HuH-7.5 (cell line): ENCODE measurements at regions not wholly inside any gene's neighbourhood (a gene's known extent, or its start where the extent isn't known, plus 50 kb on each side); places are given as distances from the start of the nearest gene placed in this dataset.
"Not testable (repeated sequence)": the region's sequence is repeated elsewhere in the genome, so short reads cannot be mapped to it uniquely, and the experiment has no call there.

Experiments
- DNase-seq: peaks from one replicate; pipeline ENCODE4 v3.0.0; 2011; ENCODE audit warnings: low spot score

DNA sequence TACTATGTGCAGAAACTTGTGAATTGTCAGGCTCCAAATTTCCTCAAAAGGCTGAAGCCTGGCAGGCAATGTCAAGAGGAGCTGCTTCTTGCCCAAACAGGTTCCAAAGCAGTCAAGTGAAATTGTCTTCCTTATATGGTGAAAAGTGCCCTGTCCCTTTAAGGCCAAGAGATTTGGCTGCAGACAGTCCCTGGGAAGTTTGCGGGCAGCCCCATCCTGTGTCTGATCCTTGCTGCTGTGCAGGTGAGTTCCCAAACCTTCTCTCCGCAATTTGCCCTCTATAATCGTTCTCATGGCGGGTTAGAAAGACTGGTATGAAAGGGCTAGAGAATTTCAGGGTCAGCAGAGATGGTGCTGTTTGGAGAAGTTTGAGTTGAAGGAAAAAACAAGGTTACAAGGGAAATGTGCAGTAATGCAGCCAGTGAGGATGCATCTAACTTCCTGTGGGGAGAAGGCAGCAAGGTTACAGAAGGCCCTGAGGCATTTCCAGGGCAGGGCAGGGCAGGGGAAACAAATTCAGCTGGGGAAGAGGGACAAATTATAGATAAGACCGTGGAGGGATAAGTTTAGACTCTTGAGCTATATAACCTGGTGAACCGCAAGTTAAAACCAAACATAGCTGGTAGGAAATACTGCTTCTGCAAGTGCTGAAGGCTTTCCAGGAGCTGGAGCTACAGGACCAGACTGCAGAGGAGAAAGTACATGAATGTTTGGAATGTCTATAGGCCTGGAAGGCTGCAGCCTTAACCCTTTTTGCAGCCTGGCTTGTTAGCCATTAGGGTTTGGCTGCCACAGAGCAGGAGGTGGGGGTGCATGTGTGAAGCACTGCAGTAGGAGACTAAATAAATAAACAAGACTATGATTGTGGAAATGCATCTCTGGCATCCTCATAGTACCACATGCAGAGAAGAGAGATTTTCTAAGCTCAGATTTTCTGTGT lies 256.2 kb upstream of the IL12A start:
- no peak for DNase-seq

DNA sequence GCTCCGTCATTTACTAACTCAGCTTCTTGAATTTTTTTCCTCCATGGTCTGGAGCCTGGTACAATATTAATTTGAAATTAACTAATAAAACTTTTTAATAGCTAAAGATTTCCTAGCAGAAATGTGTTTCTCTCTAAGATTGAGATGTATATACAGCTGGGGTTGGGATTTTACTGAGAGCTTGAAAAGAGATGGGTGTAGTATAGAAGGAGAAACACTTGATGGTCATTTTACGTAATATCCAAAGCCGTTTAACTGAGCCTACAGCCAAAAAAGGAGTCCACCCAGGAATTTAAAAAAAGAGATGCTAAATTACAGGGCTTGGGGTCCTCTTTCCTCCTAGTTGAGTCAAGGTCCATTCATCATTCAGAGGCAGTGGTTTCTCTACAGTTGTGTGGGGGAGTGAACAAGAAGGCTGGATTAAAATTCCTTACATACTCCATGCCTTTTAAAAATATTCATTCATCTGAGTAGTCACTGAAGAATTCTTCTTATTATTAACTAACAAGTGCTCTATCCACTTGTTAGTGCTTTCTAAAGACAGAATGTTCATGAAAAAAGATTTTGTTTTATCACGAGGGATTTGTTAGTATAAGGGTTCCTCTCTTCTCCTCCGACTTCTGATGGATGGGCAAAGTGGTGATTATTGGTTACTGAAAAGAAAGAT lies 255.3 kb upstream of the IL12A start:
- DNase-seq = no peak

GRCh38 chr3:159734681-159735080 lies 254.0 kb upstream of the IL12A start:
- no peak for DNase-seq

DNA sequence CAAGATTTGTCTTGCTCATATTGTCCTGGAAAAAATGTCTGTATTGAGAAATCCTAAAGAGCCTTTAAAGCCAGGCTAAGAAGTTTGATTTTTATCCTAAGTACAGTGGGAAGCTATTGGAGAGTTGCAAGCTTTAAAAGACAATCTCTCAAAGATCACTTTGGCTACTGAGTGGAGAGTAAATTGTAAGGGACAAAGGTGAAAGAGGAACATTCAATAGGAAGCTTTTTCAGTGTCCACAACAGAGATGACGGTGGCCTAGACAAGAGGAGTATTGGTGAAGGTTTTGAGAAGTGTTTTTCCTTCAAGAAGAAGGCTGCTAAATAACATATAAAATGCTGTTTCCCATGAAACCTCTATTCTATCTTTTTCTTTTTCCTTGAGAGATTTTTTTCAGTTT lies 249.5 kb upstream of the IL12A start:
- no peak for DNase-seq

- no peak for DNase-seq
Measured at GRCh38 chr3:159739969-159740368, 248.7 kb upstream of the IL12A start.

DNA sequence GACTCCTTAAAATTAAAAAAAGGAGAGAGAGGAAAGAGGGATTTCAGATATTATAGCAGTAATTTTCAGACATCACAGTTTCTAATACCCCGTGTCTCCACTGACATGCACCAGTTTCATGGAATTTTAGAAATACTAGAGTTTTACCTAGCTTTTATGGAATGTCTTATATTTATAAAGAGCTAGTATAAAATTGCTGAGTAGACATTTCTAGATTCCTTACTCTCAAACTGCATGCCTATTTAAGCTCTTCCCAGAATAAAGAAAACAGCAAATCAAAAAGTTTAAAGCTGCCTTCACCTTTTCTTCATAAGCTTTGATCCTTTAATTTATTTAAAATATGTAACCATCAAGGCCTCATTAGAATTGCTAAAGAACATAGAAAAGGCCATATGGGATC lies 247.4 kb upstream of the IL12A start:
- no peak for DNase-seq

DNA sequence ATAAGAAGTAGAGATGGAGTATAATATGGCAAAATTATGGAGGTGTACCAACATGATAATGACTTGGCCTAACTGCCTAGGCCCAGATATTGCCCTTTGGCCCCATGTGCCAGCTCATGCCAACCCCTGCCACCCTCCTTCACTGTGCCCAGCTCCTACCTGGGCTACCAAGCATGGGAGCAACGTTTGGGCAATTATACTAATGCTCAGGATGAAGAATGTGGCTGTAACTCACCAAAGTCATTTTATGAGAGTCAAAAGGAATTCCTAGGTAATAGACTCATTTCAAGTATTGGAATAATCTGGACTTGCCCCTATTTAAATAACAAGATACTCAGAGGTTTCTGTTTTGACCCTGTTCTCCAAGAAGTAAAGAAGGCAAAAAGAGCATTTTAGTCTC lies 240.2 kb upstream of the IL12A start:
- DNase-seq = no peak

- no peak for DNase-seq
Measured at GRCh38 chr3:159749406-159749805, 239.2 kb upstream of the IL12A start.

GRCh38 chr3:159751146-159751545 lies 237.5 kb upstream of the IL12A start:
- DNase-seq = no peak

- DNase-seq = no peak
Measured at GRCh38 chr3:159751752-159752151, 236.9 kb upstream of the IL12A start.

DNA sequence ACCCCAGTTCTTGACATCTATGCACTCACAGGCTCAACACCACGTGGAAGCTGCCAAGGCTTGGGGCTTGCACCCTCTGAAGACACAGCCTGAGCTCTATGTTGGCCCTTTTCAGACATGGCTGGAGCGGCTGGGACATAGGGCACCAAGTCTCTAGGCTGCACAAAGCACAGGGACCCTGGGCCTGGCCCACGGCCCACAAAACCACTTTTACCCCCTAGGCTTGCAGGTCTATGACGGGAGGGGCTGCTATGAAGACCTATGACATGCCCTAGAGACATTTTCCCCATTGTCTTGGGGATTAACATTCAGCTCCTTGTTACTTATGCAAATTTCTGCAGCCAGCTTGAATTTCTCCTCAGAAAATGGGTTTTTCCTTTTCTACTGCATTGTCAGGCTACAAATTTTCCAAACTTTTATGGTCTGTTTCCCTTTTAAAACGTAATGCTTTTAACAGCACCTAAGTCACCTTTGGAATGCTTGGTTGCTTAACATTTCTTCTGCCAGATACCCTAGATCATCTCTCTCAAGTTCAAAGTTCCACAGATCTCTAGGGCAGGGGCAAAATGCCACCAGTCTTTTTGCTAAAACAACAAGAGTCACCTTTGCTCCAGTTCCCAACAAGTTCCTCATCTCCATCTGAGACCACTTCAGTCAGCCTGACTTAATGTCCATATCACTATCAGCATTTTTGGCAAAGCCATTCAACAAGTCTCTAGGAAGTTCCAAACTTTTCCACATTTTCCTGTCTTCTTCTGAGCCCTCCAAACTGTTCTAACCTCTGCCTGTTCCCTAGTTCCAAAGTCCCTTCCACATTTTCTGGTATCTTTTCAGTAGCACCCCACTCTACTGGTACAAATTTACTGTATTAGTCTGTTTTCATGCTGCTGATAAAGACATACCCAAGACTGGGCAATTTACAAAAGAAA lies 232.1 kb upstream of the IL12A start:
- not testable (repeated sequence) for DNase-seq

DNA sequence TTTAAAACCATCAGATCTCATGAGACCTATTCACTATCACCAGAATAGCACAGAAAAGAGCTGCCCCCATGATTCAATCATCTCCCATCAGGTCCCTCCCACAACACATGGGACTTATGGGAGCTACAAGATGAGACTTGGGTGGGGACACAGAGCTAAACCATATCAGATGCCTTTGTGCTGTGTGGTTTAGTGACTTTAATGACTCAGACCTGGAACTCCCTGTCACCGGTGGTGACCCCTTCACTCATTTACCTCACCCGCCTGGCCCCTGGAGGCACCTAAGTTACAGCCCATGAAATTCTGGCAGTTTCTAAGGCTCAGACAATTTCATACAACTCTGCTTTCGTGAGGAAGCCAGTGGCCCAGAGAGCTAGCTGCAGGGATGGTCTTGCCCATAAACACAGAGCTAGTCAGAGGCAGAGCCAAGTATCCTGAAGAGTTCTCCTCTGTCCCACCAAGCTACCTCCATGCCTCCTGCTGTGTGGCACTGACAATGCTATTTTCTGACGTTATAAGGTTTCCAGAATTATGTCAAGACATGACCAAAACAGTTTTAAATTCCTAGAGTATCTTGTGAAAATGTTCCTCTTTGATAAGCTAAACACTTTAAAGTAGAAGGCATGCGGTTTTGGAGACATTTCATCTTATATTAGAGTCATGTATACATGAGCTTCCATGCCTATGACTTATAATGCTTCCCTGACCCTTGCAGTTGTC lies 231.1 kb upstream of the IL12A start:
- no peak for DNase-seq

DNA sequence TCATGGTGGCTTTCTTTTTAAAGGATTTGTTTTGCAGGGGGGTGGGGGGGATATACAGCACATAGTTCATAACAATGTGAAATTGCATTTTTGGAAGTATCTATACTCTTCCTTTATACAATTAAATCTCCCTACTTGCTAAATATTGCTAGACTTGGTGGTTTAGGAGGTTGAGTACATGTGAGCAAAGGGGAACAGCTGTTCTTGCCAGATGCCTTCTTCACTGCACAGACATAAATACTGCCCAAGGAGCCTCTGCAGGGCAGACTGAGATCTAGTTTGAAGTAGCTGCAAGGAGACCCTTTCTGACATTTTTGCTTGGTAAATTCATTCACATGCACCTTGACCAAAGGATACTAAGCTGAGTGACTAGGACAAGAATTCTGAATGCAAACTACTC lies 228.6 kb upstream of the IL12A start:
- DNase-seq = no peak

DNA sequence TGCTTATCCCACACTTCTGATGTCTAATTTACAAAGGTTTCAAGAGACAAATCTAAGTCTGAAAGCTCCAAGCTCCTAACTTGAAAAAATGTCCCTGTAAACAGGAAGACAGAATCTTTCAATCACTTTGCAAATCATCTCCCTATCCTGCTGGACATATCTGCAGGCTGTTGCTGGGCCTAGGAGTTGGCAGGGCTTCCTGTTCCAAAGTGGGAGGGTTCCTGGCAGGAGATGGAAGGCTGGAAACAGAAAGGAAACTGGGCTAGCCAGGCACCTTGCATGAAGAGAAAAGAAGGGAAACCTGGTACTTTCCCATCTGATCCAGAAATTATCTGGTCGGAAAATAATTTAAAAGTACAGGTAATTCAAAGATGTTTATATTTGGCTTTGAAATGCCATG lies 227.3 kb upstream of the IL12A start:
- no peak for DNase-seq

DNA sequence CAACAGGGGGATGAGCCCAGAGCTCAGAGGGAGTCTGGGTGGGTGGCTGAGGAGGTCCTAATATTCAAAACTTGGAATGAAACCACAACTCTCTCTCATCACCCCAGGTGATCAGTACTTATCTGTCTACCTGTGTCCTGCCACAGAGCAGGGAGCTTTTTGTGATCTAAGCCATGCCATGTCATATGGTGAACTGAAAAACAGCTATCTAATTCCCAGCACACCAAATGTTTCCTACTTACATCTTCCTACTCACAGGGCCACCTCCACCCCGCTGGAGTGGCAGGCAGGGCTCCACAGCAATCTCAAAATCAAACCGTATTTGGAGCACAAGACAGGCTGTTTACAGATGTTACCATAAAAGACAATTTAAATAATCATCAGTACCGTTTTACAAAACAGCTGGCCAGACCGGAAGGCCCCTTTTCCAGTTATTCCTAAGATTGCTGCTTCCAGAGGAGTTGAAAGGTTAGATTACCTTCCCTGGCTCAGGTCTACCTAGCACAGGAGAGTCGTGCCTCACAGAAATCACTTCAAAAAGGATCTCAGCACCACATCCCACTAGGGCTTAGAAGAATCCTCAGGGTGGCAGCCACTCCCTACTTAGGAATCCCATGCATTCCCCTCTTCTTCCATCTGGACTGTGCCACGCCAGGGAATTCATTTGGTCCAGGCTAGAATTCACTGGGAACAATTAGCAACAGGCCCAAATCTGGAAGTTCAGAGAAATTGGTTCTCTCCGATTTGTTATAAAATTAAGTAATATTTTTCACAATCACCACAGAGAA lies 226.6 kb upstream of the IL12A start:
- DNase-seq = no peak

- DNase-seq = peak; percentile 61
Measured at GRCh38 chr3:159763011-159763601, 225.5 kb upstream of the IL12A start.

- peak; percentile 75 for DNase-seq
Measured at GRCh38 chr3:159763602-159764489, 224.8 kb upstream of the IL12A start.

DNA sequence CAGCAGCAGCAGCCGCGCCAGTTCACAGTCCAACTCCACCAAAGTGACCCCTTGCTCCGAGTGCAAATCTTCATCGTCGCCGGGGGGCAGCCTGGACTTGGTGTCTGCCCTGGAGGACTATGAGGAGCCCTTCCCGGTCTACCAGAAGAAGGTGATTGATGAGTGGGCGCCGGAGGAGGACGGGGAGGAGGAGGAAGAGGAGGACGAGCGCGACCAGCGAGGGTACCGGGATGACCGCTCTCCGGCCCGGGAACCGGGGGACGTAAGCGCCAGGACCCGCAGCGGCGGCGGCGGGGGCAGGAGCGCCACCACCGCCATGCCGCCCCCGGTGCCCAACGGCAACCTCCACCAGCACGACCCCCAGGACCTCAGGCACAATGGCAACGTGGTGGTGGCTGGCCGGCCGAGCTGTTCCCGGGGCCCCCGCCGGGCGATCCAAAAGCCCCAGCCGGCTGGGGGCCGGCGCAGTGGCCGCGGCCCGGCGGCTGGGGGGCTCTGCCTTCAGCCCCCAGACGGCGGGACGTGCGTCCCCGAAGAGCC lies 224.1 kb upstream of the IL12A start:
- DNase-seq = no peak
